Mesenchymal stem cell (in vitro differentiated cells and primary cell): ENCODE measurements at regions not wholly inside any gene's neighbourhood (a gene's known extent, or its start where the extent isn't known, plus 50 kb on each side); places are given as distances from the start of the nearest gene placed in this dataset.

ENCODE experiments used
- DNase-seq: peaks from one replicate; pipeline ENCODE4 v3.0.0-alpha.2; 2013
- H2AFZ ChIP-seq: one replicate; pipeline ENCODE4 v1.6.1; 2013; ENCODE audit warnings: low read depth, mild to moderate bottlenecking, control low read depth, inconsistent platforms, low read length, moderate library complexity
- H2AK5ac ChIP-seq: 2 replicates; pipeline ENCODE4 v1.6.1; 2013; ENCODE audit warnings: low read length, moderate library complexity, mild to moderate bottlenecking, inconsistent platforms; ENCODE audit not compliant: severe bottlenecking
- H2BK120ac ChIP-seq: one replicate; pipeline ENCODE4 v1.6.1; 2013; ENCODE audit warnings: low read depth, mild to moderate bottlenecking, inconsistent platforms, low read length, moderate library complexity
- H2BK12ac ChIP-seq, 2 experiments: one replicate each; pipeline ENCODE4 v1.6.1; 2013; ENCODE audit warnings: inconsistent platforms in 2 of 2, low read length in 2 of 2, mild to moderate bottlenecking in 2 of 2, moderate library complexity in 2 of 2, control low read depth in 1 of 2
- H2BK15ac ChIP-seq: one replicate; pipeline ENCODE4 v1.6.1; 2013; ENCODE audit warnings: mild to moderate bottlenecking, low read depth, inconsistent platforms; ENCODE audit not compliant: poor library complexity, severe bottlenecking
- H2BK5ac ChIP-seq: 2 replicates; pipeline ENCODE4 v1.6.1; 2013; ENCODE audit warnings: low read depth, mild to moderate bottlenecking, low read length, control low read depth, inconsistent platforms; ENCODE audit not compliant: poor library complexity, severe bottlenecking
- H3K14ac ChIP-seq, 2 experiments: one replicate each; pipeline ENCODE4 v1.6.1; 2013; ENCODE audit warnings: inconsistent platforms in 2 of 2, low read length in 2 of 2, control low read depth in 1 of 2, mild to moderate bottlenecking in 1 of 2, moderate library complexity in 1 of 2
- H3K18ac ChIP-seq, 2 experiments: one replicate each; pipeline ENCODE4 v1.6.1; 2013; ENCODE audit warnings: inconsistent platforms in 2 of 2, low read length in 2 of 2, control low read depth in 1 of 2, low read depth in 1 of 2, mild to moderate bottlenecking in 1 of 2
- H3K23ac ChIP-seq, 2 experiments: one replicate each; pipeline ENCODE4 v1.6.1; 2013; ENCODE audit warnings: inconsistent platforms in 2 of 2, low read length in 2 of 2, mild to moderate bottlenecking in 2 of 2, moderate library complexity in 2 of 2, control low read depth in 1 of 2
- H3K27ac ChIP-seq: 2 replicates; pipeline ENCODE4 v1.5.1; 2013; ENCODE audit warnings: mild to moderate bottlenecking, moderate library complexity, low read length, control low read depth, inconsistent platforms; ENCODE audit not compliant: poor library complexity, severe bottlenecking
- H3K27me3 ChIP-seq, 2 experiments: 2 replicates each; pipeline versions ENCODE4 v1.6.1 to v1.7.0; 2013; ENCODE audit warnings: low read length in 2 of 2, mild to moderate bottlenecking in 2 of 2, moderate library complexity in 2 of 2, control low read depth in 1 of 2, inconsistent platforms in 1 of 2; ENCODE audit not compliant: control insufficient read depth in 1 of 2, insufficient read depth in 1 of 2
- H3K36me3 ChIP-seq, 2 experiments: 2 replicates each; pipeline versions ENCODE4 v1.6.1 to v1.7.0; 2013; ENCODE audit warnings: low read length in 2 of 2, control low read depth in 1 of 2, inconsistent platforms in 1 of 2, low read depth in 1 of 2, mild to moderate bottlenecking in 1 of 2; ENCODE audit not compliant: insufficient read depth in 2 of 2, control insufficient read depth in 1 of 2
- H3K4ac ChIP-seq, 2 experiments: one replicate each; pipeline ENCODE4 v1.6.1; 2013; ENCODE audit warnings: inconsistent platforms in 2 of 2, low read length in 2 of 2, mild to moderate bottlenecking in 2 of 2, moderate library complexity in 2 of 2, control low read depth in 1 of 2, low read depth in 1 of 2
- H3K4me1 ChIP-seq: 2 replicates; pipeline ENCODE4 v1.6.1; 2013; ENCODE audit warnings: low read depth, low read length, control low read depth; ENCODE audit not compliant: control insufficient read depth, insufficient read depth
- H3K4me2 ChIP-seq: 2 replicates; pipeline ENCODE4 v1.6.1; 2013; ENCODE audit warnings: low read length, mild to moderate bottlenecking, inconsistent platforms; ENCODE audit not compliant: poor library complexity, severe bottlenecking
- H3K4me3 ChIP-seq, 2 experiments: 2 replicates each; pipeline versions ENCODE4 v1.5.1 to v1.7.0; 2013; ENCODE audit warnings: low read length in 2 of 2, mild to moderate bottlenecking in 2 of 2, control low read depth in 1 of 2, low read depth in 1 of 2; ENCODE audit not compliant: insufficient read depth in 1 of 2
- H3K79me1 ChIP-seq: replicated peaks from 2 replicates; pipeline ENCODE4 v1.6.1; 2013; ENCODE audit warnings: mild to moderate bottlenecking, control low read depth, low read length, inconsistent platforms; ENCODE audit not compliant: poor library complexity, severe bottlenecking
- H3K9ac ChIP-seq: 2 replicates; pipeline ENCODE4 v1.7.0; 2013; ENCODE audit warnings: mild to moderate bottlenecking, low read length, moderate library complexity
- H3K9me3 ChIP-seq: 2 replicates; pipeline ENCODE4 v1.7.0; 2013; ENCODE audit warnings: mild to moderate bottlenecking, low read length; ENCODE audit not compliant: control insufficient read depth
- H4K8ac ChIP-seq: one replicate; pipeline ENCODE4 v1.6.1; 2013; ENCODE audit warnings: inconsistent platforms, mild to moderate bottlenecking, low read length, moderate library complexity
- H4K91ac ChIP-seq: one replicate; pipeline ENCODE4 v1.6.1; 2013; ENCODE audit warnings: mild to moderate bottlenecking, low read length, inconsistent platforms
- WGBS: methylation state at CpG from one replicate; pipeline ENCODE4 v1.1.7; 2013; ENCODE audit warnings: mixed read lengths; 5-methylcytosine and 5-hydroxymethylcytosine counted together

GRCh38 chr2:42964439-42965083, 172.2 kb upstream of the HAAO start:
- no peaks in the 10 kb centered on the region for H3K36me3 ChIP-seq
- H3K79me1 ChIP-seq, result no peaks in the 10 kb centered on the region
- H4K91ac ChIP-seq, result peak overlapping the region; percentile 4
- DNase-seq, result peak; percentile 79
- no peak overlapping the region for H3K14ac ChIP-seq
- peaks cover 16% of the 10 kb centered on the region for H3K4me1 ChIP-seq
- H3K23ac ChIP-seq, result no peak overlapping the region
- no peak overlapping the region for H3K4me3 ChIP-seq
- H3K4me2 ChIP-seq, result no peak overlapping the region
- H3K18ac ChIP-seq, result peak overlapping the region in 1 of 2 experiments; percentile 54
- peak overlapping the region; percentile 45 for H3K9ac ChIP-seq
- H3K4ac ChIP-seq, result peak overlapping the region in 1 of 2 experiments; percentile 56
- 52% methylated on average over 5 of the region's 6 CpGs for WGBS
- no peaks in the 10 kb centered on the region for H3K9me3 ChIP-seq
- H2BK120ac ChIP-seq, result peak overlapping the region; percentile 40
- H2BK12ac ChIP-seq, result peak overlapping the region; percentile 69 to 75
- peak overlapping the region; percentile 30 for H2AFZ ChIP-seq
- no peak overlapping the region for H2BK15ac ChIP-seq
- no peak overlapping the region for H4K8ac ChIP-seq
- H2BK5ac ChIP-seq, result no peak overlapping the region
- no peak overlapping the region for H3K27ac ChIP-seq
- no peak overlapping the region for H2AK5ac ChIP-seq
- peaks cover 0 to 4% of the 10 kb centered on the region in 2 experiments for H3K27me3 ChIP-seq

- Histone ChIP-seq H3K4me2 (no peak overlapping the region), H3K4me3 (no peak overlapping the region), H2BK15ac (no peak overlapping the region), H3K4ac (peak overlapping the region in 1 of 2 experiments; percentile 31), H3K4me1 (peaks cover 15% of the 10 kb centered on the region), H3K23ac (no peak overlapping the region), H2AFZ (no peak overlapping the region), H3K14ac (no peak overlapping the region), H4K91ac (no peak overlapping the region), H3K18ac (peak overlapping the region in 1 of 2 experiments; percentile 11), H2BK5ac (no peak overlapping the region), H4K8ac (no peak overlapping the region), H2BK120ac (no peak overlapping the region), H3K27ac (no peak overlapping the region), H3K36me3 (no peaks in the 10 kb centered on the region), H2AK5ac (peak overlapping the region; percentile 17), H3K27me3 (peaks cover 0 to 4% of the 10 kb centered on the region in 2 experiments), H3K9me3 (no peaks in the 10 kb centered on the region), H2BK12ac (peak overlapping the region; percentile 56 to 84), H3K79me1 (no peaks in the 10 kb centered on the region), H3K9ac (no peak overlapping the region)
- DNase-seq, result no peak
- WGBS, result 95% methylated on average over 9 of the region's 9 CpGs
These were observed 171.2 kb upstream of the HAAO start for GRCh38 chr2:42963452-42964068.

- Histone ChIP-seq H3K18ac (peak overlapping the region in 1 of 2 experiments; percentile 19), H3K79me1 (no peaks in the 10 kb centered on the region), H3K4me1 (peaks cover 12% of the 10 kb centered on the region), H2BK15ac (peak overlapping the region; percentile 37), H4K8ac (peak overlapping the region; percentile 36), H3K36me3 (no peaks in the 10 kb centered on the region), H2BK5ac (no peak overlapping the region), H2AK5ac (peak overlapping the region; percentile 7), H3K9ac (peak overlapping the region; percentile 72), H3K14ac (no peak overlapping the region), H3K9me3 (no peaks in the 10 kb centered on the region), H3K4ac (no peak overlapping the region), H4K91ac (peak overlapping the region; percentile 63), H3K4me2 (no peak overlapping the region), H2AFZ (no peak overlapping the region), H2BK120ac (no peak overlapping the region), H3K27me3 (peaks cover 0 to 4% of the 10 kb centered on the region in 2 experiments), H3K23ac (no peak overlapping the region), H2BK12ac (peak overlapping the region; percentile 61 to 84), H3K4me3 (no peak overlapping the region), H3K27ac (no peak overlapping the region)
- 63% methylated on average over 11 of the region's 12 CpGs for WGBS
- DNase-seq, result no peak
These were observed 170.1 kb upstream of the HAAO start for GRCh38 chr2:42962508-42962953.

- no peaks in the 10 kb centered on the region for H3K9me3 ChIP-seq
- WGBS, result 65% methylated on average over 7 of the region's 7 CpGs
- no peak overlapping the region for H3K4me2 ChIP-seq
- peak overlapping the region; percentile 45 to 74 for H3K18ac ChIP-seq
- H2BK5ac ChIP-seq, result no peak overlapping the region
- H3K27ac ChIP-seq, result no peak overlapping the region
- H3K9ac ChIP-seq, result peak overlapping the region; percentile 72
- H3K27me3 ChIP-seq, result peaks cover 0 to 4% of the 10 kb centered on the region in 2 experiments
- no peak overlapping the region for H3K4ac ChIP-seq
- peak overlapping the region; percentile 52 for H4K8ac ChIP-seq
- DNase-seq, result no peak
- H4K91ac ChIP-seq, result no peak overlapping the region
- H3K23ac ChIP-seq, result no peak overlapping the region
- H3K4me3 ChIP-seq, result no peak overlapping the region
- H2BK120ac ChIP-seq, result peak overlapping the region; percentile 51
- no peak overlapping the region for H2BK15ac ChIP-seq
- H2AFZ ChIP-seq, result no peak overlapping the region
- H3K79me1 ChIP-seq, result no peaks in the 10 kb centered on the region
- H3K36me3 ChIP-seq, result no peaks in the 10 kb centered on the region
- no peak overlapping the region for H2AK5ac ChIP-seq
- peak overlapping the region; percentile 61 to 84 for H2BK12ac ChIP-seq
- no peak overlapping the region for H3K14ac ChIP-seq
- peaks cover 12% of the 10 kb centered on the region for H3K4me1 ChIP-seq
These were observed 169.6 kb upstream of the HAAO start for GRCh38 chr2:42961961-42962360.
